ENCODE measurements at regions not wholly inside any gene's neighbourhood (a gene's known extent, or its start where the extent isn't known, plus 50 kb on each side); places are given as distances from the start of the nearest gene placed in this dataset.

DNA sequence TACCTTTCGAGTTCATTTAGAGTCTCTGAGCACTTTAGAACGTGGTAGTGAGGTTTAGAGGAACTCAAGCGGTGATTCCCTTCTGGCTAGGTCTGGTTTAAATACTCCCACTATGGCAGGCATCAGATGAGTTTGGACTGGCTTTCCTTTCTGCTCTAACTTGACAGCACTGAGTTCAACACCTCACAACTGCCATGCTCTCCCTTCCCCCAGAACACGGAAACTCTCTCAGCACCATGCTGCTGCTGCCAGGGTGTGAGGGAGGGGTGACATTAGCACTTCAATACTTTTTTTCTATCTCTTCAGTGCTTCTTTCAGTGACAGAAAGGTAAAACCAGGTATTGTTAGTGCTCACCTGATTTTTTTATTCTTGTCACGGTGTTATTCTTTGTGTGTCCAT is 234.5 kb upstream of the AGTR2 start:
- TF ChIP-seq, protein P1, sequence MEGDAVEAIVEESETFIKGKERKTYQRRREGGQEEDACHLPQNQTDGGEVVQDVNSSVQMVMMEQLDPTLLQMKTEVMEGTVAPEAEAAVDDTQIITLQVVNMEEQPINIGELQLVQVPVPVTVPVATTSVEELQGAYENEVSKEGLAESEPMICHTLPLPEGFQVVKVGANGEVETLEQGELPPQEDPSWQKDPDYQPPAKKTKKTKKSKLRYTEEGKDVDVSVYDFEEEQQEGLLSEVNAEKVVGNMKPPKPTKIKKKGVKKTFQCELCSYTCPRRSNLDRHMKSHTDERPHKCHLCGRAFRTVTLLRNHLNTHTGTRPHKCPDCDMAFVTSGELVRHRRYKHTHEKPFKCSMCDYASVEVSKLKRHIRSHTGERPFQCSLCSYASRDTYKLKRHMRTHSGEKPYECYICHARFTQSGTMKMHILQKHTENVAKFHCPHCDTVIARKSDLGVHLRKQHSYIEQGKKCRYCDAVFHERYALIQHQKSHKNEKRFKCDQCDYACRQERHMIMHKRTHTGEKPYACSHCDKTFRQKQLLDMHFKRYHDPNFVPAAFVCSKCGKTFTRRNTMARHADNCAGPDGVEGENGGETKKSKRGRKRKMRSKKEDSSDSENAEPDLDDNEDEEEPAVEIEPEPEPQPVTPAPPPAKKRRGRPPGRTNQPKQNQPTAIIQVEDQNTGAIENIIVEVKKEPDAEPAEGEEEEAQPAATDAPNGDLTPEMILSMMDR (IDR thresholded peaks at IDR 0.05): no peak
- no peak for DNase-seq
- no peak overlapping the region for H3K4me3 ChIP-seq
- peaks cover 0 to 5% (median 0%) of the 10 kb centered on the region in 4 donors for H3K4me1 ChIP-seq
- H3K27me3 ChIP-seq: no peaks in the 10 kb centered on the region
- peaks cover 0 to 8% (median 0%) of the 10 kb centered on the region in 3 donors for H3K9me3 ChIP-seq
- no peak overlapping the region for H3K27ac ChIP-seq
- H3K36me3 ChIP-seq: no peaks in the 10 kb centered on the region
- intact Hi-C loops (cut with DNase I; ENCODE audit: low total_unique reads): no loop called here

DNA sequence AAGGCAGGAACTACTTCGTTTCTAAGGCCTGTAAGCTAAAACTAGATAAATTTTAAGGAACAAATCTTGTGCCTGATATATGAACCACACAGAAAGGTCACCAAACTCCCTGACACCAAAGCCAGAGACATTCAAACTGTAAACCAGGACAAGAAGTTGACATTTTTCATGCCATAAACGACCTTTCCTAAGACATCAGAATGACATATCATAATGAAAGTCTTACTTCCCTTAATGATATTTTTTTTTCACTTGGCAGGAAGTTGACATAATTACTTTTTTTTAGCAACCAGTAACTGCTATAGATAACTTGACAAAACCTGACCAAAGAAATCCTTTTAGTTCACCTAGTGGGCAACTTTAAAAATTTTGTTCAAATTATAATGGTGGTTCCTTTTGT is 231.5 kb upstream of the AGTR2 start:
- DNase-seq: no peak
- Histone ChIP-seq H3K36me3 (no peaks in the 10 kb centered on the region), H3K4me1 (peaks cover 0 to 5% (median 0%) of the 10 kb centered on the region in 4 donors), H3K27ac (no peak overlapping the region), H3K9me3 (peaks cover 0 to 8% (median 0%) of the 10 kb centered on the region in 3 donors), H3K4me3 (no peak overlapping the region), H3K27me3 (no peaks in the 10 kb centered on the region)
- TF ChIP-seq, protein P1 (IDR thresholded peaks at IDR 0.05): no peak
- intact Hi-C loops (cut with DNase I; ENCODE audit: low total_unique reads): no loop called here

DNA sequence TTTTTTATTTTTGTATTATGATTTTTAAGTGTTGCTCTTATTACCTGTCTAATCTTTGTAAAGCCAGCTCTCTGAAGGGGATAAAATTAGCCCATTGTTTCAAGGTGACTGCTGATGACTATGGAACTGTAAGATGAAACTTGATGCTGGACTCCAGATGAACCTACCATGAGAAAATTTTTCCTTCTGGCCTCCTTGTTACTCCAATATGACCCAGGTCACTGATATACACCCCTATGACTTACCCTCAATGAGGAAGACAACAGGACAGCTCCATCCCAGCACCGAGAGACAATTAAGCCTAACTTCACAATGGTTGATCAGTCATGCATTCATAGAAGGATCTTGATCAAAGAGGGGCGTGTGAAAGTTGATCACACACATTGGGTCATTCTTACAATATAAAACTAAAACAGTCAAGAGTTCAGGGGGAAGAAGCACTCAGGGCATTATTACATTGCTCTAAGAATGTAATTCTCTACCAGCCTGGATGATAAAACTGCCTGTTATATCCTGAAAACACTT is 230.8 kb upstream of the AGTR2 start:
- Histone ChIP-seq H3K27me3 (no peaks in the 10 kb centered on the region), H3K4me1 (peaks cover 0 to 5% (median 0%) of the 10 kb centered on the region in 4 donors), H3K27ac (no peak overlapping the region), H3K9me3 (peaks cover 0 to 8% (median 0%) of the 10 kb centered on the region in 3 donors), H3K4me3 (no peak overlapping the region), H3K36me3 (no peaks in the 10 kb centered on the region)
- TF ChIP-seq, protein P1 (IDR thresholded peaks at IDR 0.05): no peak
- no peak for DNase-seq
- intact Hi-C loops (cut with DNase I; ENCODE audit: low total_unique reads): no loop called here

DNA sequence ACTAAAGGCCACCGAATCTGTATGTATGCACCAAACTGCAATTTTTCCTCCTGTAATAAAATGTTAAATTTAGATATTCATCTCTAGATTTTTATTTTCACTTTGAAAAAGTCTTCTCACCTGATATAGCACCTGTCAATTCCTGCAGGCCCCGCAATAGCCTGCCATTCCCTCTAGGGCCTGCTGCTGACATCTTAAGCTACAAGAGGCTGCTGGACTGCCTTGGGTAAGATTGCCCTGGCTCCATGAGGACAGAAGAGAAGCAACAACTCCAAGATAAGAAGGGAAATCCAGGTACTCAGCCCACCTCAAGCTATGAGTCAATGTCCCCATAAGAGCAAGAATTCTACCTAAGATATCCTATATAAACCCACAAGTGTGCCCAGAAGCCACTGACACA is 230.2 kb upstream of the AGTR2 start:
- TF ChIP-seq, protein P1 (IDR thresholded peaks at IDR 0.05): no peak
- Histone ChIP-seq H3K9me3 (peaks cover 0 to 2% (median 0%) of the 10 kb centered on the region in 3 donors), H3K4me3 (no peak overlapping the region), H3K27ac (no peak overlapping the region), H3K4me1 (peaks cover 0 to 5% (median 0%) of the 10 kb centered on the region in 4 donors), H3K27me3 (no peaks in the 10 kb centered on the region), H3K36me3 (no peaks in the 10 kb centered on the region)
- no peak for DNase-seq
- intact Hi-C loops (cut with DNase I; ENCODE audit: low total_unique reads): no loop called here

DNA sequence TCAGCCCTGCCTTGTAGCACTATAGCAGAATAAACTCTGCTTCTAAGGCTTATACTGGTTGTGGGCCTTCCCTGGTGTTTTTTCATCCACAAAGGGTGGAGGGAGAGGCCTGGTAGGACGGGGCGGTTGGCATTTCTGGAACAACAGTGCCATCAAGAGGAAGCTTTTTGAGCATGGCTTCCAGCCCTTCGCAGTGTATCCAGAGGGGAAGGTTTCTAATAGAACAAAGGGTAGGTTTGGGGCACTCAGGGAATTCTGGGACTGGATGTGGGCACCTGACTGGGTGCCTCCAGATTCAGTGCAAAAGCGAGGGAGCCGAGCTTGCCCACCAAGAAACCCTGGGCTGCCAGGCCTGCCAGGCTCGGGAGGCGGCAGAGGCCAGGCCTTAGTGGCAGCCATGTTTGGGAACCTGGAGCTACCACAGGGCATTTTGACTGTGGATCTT is 229.6 kb upstream of the AGTR2 start:
- Histone ChIP-seq H3K27me3 (no peaks in the 10 kb centered on the region), H3K4me1 (peaks cover 0 to 5% (median 0%) of the 10 kb centered on the region in 4 donors), H3K36me3 (no peaks in the 10 kb centered on the region), H3K27ac (no peak overlapping the region), H3K9me3 (no peaks in the 10 kb centered on the region), H3K4me3 (no peak overlapping the region)
- DNase-seq: peak; percentile 26 to 77
- TF ChIP-seq, protein P1 (IDR thresholded peaks at IDR 0.05): peak in 1 of 2 experiments; percentile 7
- intact Hi-C loops (cut with DNase I; ENCODE audit: low total_unique reads): no loop called here
